Astrocyte of the cerebellum (primary cell): ENCODE measurements at regions not wholly inside any gene's neighbourhood (a gene's known extent, or its start where the extent isn't known, plus 50 kb on each side); places are given as distances from the start of the nearest gene placed in this dataset.
"Not testable (repeated sequence)": the region's sequence is repeated elsewhere in the genome, so short reads cannot be mapped to it uniquely, and the experiment has no call there.

Source experiments
- DNase-seq: peaks from one replicate; pipeline ENCODE4 v3.0.0-alpha.2; 2011; ENCODE audit warnings: low read depth
- H3K4me3 ChIP-seq: 2 replicates; pipeline ENCODE4 v1.5.1; 2011; ENCODE audit warnings: mild to moderate bottlenecking, low read depth, low read length, moderate library complexity
- in situ Hi-C: cut with HindIII; loops from 2 replicates; pipeline ENCODE4 v1.10.0; 2017; ENCODE audit warnings: low sequenced_read_pairs
- TF ChIP-seq, protein P1 (sequence below): IDR thresholded peaks from 2 replicates; pipeline ENCODE4 v1.5.1; 2012; ENCODE audit warnings: low read length, low read depth, moderate library complexity, mild to moderate bottlenecking; ENCODE audit errors: missing control alignments

DNA sequence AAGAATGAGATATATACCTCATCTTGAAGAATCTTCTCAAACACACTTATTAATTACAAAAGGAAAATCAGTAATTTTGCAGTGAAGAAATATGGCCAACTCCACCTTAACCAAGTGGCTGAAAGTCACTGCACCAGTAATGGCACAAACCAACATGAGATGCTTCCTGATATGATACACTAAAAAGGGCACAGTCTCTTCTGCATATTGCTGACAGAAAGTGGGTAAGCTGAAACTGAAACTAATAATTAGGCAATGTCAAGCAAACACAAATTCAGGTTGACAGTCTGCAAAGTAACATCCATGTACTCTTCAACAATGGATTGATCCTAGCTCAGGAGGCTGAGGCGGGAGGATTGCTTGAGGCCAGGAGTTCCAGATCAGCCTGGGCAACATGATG, 56.1 kb downstream of the ZNF22 start:
- DNase-seq, H3K4me3 ChIP-seq, in situ Hi-C loops: not testable (repeated sequence)

DNA sequence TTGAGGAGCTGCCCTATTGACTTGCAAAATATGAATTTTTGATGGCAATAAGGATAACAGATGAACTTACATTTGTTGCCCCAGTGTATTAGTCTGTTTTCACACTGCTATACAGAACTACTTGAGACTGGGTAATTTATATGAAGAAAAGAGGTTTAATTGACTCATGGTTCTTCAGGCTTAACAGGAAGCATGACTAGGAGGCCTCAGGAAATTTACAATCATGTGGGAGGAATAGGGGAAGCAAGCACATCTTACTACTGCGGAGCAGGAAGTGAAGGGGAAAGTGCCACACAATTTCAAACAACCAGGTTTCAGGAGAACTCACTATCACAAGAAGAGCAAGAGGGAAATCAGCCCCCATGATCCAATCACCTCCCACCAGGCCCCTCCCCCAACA, 57.9 kb downstream of the ZNF22 start:
- no peak for DNase-seq
- no peak overlapping the region for H3K4me3 ChIP-seq
- TF ChIP-seq, protein P1, sequence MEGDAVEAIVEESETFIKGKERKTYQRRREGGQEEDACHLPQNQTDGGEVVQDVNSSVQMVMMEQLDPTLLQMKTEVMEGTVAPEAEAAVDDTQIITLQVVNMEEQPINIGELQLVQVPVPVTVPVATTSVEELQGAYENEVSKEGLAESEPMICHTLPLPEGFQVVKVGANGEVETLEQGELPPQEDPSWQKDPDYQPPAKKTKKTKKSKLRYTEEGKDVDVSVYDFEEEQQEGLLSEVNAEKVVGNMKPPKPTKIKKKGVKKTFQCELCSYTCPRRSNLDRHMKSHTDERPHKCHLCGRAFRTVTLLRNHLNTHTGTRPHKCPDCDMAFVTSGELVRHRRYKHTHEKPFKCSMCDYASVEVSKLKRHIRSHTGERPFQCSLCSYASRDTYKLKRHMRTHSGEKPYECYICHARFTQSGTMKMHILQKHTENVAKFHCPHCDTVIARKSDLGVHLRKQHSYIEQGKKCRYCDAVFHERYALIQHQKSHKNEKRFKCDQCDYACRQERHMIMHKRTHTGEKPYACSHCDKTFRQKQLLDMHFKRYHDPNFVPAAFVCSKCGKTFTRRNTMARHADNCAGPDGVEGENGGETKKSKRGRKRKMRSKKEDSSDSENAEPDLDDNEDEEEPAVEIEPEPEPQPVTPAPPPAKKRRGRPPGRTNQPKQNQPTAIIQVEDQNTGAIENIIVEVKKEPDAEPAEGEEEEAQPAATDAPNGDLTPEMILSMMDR, result no peak
- in situ Hi-C loops, result no loop called here

DNA sequence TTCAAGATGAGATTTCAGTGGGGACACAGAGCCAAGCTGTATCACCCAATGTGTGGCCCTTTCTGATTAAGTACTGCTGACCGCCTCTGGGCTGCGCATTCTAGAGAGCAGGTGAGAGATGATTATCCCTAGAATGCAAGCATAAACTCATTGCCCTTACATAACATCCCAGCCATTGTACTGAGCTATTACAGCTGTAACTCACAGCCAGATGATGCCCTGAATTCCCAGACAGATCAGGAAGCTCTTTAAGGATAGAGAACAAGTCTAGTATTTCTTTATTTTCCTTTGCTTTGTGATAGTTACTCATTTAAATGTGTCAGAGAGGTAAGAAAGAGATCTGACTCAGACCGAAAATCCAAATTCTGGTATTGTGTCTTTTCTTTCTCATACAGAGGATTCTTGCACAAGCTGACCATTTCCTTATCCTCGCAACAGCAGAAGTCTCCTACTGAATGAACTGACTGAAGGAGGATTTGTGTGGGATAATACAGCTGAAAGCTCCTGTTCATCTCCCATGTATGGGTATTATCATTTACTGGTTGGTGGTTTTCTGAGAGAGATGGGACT, 58.4 kb downstream of the ZNF22 start:
- in situ Hi-C loops, result no loop called here
- H3K4me3 ChIP-seq, result no peak overlapping the region
- TF ChIP-seq, protein P1, result no peak
- DNase-seq, result no peak

DNA sequence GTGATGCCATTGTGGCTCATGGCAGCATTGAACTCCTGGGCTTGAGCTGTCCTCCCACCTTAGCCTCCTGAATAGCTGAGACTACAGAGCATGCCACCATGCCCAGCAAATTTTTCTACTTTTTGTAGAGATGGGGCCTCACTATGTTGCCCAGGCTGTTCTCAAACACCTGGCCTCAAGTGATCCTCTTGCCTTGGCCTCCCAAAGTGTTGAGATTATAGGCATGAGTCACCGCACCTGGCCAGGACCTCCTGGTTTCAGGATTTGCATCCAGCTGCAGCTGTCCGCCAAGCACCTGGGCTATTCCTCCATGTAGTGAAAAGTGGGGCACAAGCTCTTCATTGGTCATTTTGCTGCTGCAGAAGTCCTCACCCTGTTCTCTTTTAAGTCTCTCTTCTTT, 58.9 kb downstream of the ZNF22 start:
- TF ChIP-seq, protein P1, result no peak
- in situ Hi-C loops, result no loop called here
- no peak for DNase-seq
- H3K4me3 ChIP-seq, result no peak overlapping the region

DNA sequence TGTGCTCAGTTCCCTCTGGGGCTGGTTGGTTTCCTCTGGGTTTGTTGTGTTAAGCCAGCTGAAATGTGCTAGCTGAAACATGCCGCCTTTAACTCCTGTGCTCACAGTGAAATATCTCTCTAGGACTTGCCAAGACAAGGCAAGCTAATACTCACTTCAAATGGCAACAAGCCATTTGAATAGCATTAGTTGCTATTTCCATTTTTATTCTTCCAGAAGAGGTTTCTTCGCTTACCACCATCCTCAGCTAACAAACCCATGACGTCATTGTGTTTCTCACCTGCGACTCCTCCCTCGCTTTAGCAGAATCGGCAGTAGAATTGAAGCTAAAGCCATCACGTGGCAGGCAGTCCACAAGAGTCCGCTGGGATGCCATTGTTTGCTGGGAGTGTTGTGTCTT, 61.3 kb downstream of the ZNF22 start:
- DNase-seq, result no peak
- TF ChIP-seq, protein P1, result no peak
- in situ Hi-C loops, result no loop called here

DNA sequence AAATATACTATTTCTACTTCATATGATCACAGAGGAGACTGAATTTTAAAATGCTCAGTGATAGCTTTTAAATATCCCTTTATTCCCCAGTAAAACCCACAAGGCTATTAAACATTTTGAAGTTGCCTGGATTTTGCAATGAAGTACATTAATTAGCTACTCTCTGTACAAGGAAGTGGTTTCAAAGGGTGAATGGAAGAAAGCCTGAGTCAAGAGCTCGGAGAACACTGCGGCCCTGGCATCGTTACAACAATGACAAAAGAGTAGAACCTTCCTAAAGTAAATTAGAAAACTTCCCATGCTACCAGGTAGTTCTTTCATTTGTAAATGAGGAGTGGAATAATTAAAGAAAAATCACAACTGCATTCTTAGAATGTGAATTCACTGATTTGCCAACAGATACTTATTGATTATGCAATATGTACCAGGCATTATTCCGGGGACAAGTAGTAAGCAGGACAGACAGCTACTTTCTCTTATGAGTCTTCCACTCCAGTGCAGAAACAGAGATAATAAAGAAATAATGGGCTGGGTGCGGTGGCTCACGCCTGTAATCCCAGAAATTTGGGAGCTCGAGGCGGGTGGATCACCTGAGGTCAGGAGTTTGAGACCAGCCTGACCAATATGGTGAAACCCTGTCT, 63.0 kb downstream of the ZNF22 start:
- no peak overlapping the region for H3K4me3 ChIP-seq
- in situ Hi-C loops, result no loop called here
- DNase-seq, result no peak
- TF ChIP-seq, protein P1, result no peak

More for the DNA sequence above, 61.3 kb downstream of the ZNF22 start:
- no peak overlapping the region for H3K4me3 ChIP-seq

DNA sequence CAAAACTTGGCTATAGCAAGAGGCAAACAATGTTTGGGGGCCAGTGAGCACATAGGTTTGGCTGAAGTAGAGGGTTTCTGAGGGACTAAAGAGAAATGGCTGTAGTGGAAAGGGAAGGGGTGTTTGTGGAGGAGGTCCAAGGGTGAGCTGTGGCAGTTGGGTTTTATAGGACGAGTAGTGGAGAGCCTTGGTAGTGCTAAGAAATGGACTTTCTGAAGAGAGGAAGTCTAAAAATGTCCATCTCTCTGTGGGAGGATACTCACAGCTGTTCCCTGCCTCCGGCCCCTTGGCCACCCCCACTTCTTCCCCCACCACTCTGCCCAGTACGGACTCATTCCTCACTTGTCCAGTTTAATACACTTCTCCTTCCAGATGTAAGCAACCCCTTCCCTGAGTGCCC, 64.3 kb downstream of the ZNF22 start:
- TF ChIP-seq, protein P1, result no peak
- DNase-seq, result no peak
- H3K4me3 ChIP-seq, result no peak overlapping the region
- in situ Hi-C loops, result no loop called here
